CD4-positive, alpha-beta T cell treated with Interferon alpha-2 for 1 hour (primary cell): ENCODE measurements at regions not wholly inside any gene's neighbourhood (a gene's known extent, or its start where the extent isn't known, plus 50 kb on each side); places are given as distances from the start of the nearest gene placed in this dataset.

Source experiments
- DNase-seq, 2 donors: peaks; one replicate each; pipeline ENCODE4 v3.0.0-alpha.2; 2020 to 2022

DNA sequence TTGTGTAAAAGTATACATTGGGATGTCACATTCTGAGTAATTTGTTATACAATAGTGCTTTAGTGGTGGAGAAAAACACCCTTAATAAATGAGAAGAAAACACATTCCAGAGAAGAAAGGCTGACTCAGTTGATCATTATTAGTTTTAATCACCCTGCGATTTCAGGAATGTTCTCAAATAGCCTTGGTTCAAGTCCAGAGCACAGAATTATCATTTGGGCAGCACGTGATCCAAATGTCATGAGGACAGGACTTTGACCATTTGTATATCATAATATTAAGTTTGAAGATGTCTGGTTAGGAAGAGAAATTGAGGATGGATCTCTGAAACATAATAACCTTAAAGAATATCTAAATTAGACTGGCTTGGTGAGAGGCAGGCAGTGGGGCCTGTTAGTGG, 1434.3 kb upstream of the TENM3 start:
- no peak for DNase-seq

DNA sequence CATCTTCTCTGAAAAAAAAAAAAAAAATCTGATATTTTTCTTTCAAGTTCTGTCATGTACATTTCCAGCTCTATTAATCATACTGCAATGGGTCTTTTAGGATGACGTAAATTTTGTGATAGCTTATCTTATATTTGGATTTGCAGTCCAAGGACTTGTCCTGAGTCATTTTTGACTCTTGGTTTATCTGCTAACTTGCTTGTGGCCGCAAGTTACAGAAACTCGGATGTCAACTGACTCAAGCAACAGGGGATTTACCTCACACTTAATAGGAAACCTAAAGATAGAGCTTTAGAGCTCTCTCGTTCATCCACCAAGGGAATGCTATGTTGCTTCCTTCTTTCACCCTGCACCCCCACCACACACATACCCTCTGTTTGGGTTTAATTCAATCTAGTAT, 1433.8 kb upstream of the TENM3 start:
- no peak for DNase-seq

DNA sequence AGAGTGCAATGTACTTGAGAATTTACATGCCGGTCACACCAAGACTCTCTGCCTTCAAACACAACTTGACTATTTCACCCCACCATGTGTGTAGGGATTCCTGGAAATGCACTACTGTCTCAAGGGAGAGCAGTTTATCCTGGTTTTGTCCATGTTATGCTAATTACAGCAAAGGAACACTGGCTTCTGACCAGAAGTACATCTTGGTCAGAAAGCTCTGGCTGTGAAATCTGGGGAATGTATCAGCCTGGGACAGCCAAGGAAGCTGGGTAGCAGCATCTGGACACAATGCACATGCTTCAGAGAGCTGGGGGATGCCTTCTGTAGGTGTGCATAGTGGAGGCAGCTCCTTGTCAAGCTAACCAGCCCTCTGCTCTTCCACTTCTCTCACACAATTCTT, 1432.6 kb upstream of the TENM3 start:
- DNase-seq, result no peak

DNA sequence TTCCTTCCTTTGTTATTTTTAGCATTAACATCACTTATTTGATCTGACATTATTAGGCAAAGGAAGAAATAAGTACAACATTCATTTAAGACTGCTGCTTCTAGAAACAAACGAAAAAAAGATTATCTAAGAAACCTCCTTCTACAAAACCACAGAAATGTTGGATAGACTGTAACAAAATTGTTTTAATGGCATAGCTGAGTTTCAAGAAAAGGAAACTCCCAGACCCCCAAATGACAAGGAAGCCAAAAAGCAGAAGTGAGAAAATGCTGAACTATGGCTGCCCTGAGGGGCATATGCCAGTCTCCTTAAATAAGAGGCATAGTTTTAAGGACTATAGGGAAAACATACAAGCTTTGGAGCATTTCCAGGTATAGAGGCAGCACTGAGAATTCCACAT, 1431.6 kb upstream of the TENM3 start:
- DNase-seq, result no peak

DNA sequence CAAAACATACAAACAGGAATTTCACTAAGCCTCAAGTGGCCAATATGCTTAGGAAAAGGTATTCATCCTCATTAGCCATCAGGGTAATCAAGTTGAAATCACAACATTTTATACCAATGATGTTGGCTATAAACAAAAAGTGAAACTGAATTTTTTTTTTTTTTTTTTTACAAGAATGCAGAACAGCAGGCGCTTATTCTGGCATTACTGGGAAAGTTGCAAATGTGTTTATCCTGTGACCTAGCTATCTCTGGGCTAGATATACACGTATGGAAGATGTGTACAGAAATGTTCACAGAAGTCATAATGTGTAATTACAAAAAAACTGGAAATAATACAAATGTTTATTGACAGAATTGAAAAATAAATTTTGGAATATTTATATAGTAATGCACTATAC, 1430.4 kb upstream of the TENM3 start:
- DNase-seq, result no peak

DNA sequence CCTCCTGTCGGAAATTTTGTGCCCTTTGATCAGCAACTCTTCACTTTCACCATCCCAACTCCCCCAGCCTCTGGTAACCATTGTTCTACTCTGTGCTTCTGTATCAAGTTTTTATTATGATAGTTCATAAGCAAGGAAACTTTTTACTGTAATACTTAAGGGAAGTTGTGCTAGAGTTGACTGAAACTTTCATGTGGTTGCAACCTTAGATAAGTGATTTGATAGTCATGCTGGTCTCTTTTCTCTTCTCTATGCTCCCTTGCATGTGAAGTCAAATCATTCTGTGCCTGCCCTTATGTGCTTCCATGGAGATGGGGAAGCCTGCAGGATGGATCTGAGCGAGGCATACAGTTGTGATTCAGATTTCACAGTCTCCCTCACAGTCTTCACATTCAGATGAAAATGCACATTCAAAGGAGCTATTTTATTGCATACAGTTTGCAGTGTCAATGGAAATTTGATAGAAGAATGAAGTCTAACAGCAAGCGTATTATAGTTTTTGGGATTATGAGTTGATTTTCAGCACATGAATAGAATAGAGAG, 1428.3 kb upstream of the TENM3 start:
- no peak for DNase-seq

DNA sequence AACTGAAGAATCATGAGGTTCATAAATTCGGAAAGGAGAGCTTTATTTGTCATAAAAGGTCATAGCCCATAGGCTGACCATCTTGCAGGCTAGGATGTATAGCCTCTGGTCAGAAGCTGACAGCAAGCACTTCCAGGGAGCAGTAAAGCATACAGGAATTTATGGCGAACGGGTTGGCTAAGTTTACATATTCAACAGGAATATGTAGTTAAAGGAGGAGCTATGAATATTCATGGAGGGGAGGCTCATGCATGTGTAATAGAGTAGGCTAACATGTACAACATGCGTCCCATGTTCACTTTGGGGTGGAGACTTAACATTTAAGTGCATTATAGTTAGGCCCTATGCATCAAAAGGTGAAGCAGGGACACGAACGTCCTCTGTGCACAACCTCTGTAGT, 1425.7 kb upstream of the TENM3 start:
- no peak for DNase-seq

DNA sequence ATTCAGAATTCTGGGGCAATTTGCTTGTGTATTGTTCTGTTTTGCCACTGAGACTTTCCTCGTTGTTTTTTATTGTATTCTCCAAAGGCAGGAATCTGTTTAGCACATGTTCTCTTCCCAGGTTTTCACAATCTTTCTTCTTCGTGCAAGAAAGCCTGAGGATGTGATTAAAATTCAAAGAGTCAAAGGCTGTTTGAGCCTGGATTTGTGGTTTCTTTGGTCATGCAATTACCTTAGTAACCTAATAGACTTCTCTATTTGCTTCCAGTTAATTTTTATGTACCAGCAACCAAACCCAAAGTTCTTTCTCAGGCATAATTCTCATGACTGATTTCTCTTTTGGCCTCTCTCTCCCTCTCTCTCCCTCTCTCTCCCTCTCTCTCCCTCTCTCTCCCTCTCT, 1420.1 kb upstream of the TENM3 start:
- DNase-seq, result no peak

DNA sequence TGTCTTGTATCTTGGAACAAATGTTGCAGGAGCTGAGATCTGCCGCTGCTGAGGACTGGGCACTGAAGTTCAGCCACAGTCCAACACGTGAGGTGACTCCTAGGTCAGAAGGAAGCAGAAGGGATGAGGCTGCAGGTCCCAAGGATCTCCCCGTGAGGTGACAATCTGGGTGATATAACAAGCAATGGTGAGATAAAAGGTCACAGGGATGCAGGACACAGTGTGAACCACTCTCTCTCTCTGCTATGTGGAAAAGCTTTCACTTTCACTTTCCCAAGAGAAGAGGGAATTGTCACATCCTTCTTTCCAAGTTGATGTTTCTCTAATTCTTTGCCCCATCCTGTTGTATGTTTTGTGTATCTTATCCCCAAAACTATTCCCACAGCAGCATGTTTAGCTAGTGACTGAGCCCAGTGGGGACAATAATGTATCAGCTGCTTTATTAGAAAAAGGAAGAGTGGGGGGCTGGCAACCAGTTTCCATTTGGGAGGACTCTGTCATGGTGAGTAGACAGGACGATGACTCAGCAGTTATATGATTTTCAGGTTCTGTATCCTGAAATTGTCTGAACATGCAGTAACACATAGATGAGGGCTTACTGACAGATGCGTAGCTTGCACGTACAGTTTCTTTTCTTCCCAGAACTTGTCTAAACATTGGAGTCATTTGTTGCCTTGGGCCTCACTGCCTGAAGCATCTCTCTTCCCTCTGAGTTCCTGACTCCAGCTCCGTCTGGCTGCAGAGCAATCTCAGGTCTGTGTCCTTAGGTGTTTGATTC, 1415.8 kb upstream of the TENM3 start:
- no peak for DNase-seq

DNA sequence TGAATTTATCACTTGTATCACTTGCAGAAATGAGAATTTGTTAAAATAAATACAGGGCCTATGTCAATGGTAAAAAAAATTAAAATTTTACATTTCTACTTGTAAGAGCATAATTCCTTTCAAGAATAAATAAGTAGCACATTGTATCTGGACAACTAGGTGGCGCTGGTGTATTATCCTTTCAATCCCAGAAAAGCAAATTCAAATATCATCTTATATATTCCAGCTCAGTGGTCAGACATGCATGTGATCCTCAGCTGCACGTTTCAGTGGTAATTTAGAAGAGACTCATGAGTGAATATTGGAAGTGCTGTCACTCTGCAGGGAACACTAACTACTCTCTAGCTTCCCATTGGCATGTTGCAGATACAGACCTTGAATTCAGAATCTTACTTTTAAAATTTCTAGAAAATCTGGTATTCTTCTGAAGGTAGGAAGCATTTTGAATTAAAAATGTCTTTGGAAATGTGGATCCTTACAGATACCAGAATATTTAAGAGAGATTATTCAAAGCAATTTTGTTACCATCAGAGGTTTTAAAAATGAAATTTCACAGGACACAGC, 1414.7 kb upstream of the TENM3 start:
- DNase-seq, result no peak

DNA sequence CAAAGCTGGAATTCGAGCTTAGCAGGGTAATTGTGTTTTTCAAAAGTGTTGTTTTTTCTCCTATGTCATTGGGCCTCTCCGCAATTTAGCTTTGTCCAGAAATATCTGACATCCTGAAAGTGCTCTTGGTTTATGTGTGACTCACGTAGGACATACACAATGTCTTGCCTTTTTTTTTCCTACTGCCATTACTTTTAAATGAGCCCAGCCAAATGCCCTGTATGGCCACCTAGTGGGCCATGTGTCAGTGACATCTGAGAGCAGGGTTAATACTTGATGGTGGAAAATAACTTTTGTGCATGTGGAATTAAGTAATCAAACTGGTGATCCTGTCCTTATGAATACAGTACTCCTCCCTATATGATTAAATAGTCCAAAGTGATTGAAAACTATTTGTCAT, 1411.1 kb upstream of the TENM3 start:
- DNase-seq, result no peak

DNA sequence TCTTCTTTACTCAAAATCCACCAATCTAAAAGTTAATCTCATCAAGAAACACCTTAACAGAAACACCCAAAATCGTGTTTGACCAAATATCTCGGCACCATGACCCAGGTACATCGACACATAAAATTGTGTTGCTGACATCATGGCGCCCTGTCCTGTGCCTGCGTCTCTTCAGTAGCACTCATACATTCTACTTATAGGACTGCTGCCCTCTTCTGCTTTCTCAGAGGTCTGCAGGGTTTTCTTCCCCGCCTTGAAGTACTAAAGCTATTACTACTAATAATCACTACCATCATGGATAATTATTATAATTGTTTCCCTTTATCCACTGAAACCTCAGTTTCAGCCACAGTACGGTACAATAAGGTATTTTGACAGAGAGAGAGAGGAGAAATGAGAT, 1403.1 kb upstream of the TENM3 start:
- DNase-seq, result no peak

DNA sequence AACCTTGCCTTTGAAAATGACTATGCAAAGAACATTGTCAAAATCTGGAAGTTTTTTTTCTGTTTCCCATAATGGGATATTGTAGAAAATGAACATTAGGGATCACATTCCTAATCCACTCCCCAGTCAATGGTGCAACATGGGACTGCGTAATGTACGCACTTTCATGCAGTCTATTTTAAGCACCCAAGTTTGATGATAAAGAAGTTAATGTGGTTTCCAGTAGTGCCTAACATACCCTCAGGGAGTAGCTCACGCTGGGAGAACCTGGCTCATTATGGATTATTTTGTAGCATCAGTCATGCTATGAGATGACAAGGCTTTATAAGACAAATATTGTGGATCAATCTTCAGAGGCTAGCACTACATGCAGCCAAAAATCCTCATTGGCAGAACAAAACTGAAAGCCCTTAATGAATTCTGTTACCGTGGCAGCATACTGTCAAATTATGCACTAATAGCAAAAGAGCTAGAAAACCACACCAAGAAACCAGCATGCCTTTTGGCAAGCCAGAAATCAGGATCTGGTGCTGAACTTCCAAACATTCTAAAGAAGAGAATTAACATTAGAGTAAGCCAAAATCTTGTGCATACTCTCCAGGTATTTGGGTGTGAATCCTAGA, 1392.8 kb upstream of the TENM3 start:
- no peak for DNase-seq

DNA sequence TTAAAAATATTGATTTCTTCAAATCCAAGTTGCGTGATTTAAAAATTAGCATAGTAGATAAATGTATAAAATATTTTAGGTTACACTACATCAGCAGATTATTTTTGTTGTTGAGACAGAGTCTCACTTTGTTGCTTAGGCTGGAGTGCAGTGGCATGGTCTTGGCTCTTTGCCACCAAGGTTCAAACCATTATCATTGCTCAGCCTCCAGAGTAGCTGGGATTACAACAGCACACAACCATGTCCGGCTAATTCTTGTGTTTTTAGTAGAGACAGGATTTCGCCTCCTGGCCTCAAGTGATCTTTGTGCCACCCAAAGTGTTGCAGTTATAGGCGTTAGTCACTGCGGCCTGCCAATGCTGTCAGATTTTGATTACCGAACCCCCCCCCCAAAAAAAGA, 1390.5 kb upstream of the TENM3 start:
- DNase-seq, result no peak

DNA sequence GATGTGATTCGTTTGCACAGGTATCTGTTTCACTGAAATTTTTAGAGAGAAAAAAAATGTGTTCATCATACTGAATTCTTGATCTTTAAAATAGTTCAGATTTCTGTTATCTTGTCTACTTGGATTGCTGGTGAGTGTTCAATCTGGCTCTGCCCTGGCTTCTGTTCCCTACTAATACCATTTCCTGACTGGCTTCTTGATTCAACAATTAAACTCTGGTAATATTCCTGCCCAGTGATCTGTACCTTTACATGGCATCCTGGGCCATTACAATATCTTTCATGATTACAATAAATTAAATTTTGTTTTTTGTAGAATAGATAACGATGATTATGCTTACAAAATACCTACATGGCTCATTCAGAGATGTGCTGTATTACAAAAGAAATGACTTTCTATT, 1388.0 kb upstream of the TENM3 start:
- DNase-seq, result no peak

DNA sequence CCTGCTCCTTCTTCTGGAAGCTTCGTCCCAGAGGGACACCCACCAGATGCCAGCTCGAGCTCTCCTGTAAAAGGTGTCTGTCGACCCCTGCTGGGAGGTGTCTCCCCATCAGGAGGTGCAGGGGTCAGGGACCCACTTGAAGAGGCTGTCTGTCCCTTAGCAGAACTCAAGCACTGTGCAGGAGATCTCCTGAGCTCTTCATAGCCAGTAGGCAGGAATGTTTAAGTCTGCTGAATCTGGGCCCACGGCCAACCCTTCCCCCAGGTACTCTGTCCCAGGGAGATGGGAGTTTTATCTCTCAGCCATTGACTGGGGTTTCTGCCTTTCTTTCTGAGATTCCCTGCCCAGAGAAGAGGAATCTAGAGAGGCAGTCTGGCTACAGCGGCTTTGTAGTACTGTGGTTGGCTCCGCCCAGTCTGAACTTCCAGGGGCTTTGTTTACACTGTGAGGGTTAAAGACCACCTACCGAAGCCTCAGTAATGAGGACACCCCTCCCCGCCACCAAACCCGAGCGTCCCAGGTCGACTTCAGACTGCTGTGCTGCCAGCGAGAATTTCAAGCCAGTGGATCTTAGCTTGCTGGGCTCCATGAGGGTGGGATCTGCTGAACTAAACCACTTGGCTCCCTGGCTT, 1383.0 kb upstream of the TENM3 start:
- DNase-seq, result no peak

DNA sequence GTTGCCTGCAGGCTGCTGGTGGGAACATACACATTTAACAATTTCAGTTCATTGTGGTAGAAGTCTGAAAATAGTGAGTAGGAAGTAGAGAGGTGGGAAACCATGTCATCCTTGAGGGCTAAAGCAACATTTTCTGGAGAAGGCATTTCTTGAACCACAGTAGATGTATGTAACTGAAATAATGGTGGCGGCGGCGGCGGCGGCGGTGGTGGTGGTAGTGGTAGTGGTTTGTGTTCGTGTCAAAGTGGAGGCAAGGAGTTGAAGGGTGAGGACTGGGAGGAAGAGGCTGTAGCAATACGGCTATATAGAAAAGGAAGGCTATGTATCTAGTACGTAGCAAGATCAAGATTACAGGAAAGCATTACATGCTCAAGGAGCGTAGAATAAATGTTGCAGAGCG, 1381.6 kb upstream of the TENM3 start:
- no peak for DNase-seq

DNA sequence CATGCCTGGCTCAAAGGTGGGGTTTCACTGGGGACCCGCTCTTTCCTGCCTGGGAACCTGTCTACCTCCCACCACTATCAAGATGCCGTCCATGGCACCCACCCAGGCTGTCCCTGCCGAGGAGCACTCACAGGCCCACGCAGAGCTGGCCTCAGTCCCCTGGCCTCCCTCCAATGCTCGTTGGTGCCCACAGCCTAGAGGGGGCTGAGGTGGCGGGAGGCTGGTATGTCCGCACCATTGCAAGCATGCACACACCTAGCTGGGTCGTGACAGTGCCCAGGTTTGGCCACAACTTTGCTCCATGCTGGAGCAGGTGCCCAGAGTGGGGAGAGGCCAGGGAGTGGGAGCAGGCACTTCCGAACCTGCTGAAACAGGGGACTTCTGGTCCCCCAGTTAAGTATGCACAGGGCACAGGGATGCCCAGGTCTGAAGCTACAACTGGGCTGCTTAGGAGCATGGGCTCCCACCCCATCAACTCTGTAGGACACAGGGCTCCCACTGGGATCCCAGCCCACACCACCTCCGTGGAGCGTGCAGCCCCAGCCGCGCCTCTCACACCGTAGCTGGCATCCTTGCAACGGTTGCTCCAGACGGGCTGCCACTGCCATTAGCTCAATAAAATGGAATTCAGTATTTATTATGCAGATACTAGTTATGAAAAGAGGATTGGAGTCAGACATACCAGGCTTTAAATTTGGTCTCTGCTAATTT, 1376.1 kb upstream of the TENM3 start:
- DNase-seq, result no peak

DNA sequence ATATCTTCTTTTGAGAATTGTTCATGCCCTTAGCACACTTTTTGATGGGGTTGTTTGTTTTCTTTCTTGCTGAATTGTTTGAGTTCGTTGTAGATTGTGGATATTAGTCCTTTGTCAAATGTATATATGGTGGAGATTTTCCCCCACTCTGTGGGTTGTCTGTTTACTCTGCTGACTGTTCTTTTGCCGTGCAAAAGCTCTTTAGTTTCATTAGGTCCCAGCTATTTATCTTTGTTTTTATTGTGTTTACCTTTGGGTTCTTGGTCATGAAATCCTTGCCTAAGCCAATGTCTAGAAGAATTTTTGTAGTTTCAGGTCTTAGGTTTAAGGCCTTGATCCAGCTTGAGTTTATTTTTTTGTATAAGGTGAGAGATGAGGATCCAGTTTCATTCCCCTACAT, 1372.6 kb upstream of the TENM3 start:
- DNase-seq, result no peak

DNA sequence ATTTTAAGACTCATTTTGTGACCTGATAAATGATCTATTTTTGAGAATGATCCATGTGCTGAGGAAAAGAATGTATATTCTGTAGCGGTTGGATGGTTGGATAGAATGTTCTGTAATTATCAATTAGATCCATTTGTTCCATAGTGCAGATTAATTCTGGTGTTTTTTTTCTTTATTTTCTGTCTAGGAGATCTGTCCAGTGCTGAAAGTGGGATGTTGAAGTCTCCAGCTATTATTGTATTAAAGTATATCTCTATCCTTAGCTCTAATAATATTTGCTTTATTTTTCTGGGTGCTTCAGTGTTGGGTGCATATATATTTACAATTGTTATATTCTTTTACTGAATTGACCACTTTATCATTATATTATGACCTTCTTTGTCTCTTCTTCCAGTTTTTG, 1344.9 kb upstream of the TENM3 start:
- no peak for DNase-seq

DNA sequence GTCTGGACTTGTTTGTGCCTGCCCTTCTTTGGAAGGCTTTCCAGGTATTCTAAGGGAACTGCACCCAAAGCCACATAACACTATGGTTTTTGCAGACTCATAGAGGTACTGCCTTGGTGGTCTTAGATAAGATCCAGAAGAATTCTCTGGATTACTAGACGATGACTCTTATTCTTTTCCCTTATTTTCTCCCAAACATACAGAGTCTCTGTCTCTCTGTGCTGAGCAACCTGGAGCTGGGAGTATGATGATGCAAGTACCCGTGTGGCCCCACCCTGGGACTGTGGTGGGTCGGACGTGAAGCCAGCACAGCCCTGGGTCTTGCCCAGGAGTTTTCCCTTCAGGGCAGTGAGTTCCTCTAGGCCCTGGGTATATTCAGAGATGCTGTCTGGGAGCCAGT, 1342.4 kb upstream of the TENM3 start:
- DNase-seq, result no peak

DNA sequence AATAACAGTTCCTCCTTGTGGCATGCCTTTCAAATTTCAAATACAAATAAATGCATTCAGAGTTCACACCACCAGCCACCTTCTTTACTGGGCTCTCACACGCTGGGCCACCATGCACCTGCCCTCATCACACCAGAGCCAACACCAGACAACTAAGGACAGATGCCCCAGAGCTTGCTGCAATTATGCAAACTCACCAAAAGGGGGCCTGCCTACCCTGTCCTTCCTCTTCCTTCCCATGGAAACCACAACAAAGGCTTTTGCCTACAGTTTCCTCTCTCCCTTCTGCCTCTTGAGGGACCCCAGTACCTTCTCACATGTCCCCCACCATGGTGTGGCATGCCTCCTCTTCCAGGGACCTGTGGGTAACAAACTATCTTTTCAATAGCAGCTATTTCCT, 1333.9 kb upstream of the TENM3 start:
- DNase-seq, result no peak

DNA sequence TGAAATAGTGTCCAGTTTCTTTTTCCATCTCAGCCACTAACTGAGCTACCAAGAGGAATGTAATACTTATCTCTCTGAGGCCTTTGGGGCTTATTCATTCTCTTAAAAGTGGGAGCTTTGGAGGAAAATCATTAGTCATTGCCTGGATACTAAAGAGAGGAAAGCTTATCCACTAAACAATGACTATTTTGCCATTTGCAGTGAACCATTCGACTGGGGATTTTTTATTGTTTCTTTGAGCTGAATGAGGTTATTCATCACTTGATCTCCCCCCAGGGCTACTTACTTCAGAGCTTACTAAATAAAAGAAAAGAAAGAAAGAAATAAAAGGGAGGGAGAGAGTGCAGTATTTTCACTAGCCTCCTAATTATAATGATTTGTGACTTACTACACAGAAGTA, 1329.5 kb upstream of the TENM3 start:
- DNase-seq, result no peak
